ENCODE measurements at regions not wholly inside any gene's neighbourhood (a gene's known extent, or its start where the extent isn't known, plus 50 kb on each side); places are given as distances from the start of the nearest gene placed in this dataset.

GRCh38 chr16:59370717-59371116 is 636.6 kb upstream of the GOT2 start:
- H3K9me3 Mint-ChIP-seq: no peaks in the 10 kb centered on the region
- H3K27me3 Mint-ChIP-seq (ENCODE audit: low read depth): peaks cover 4% of the 10 kb centered on the region

GRCh38 chr16:59369523-59369922 is 635.4 kb upstream of the GOT2 start:
- no peaks in the 10 kb centered on the region for H3K9me3 Mint-ChIP-seq
- H3K4me3 Mint-ChIP-seq: no peak overlapping the region
- H3K4me1 Mint-ChIP-seq: no peaks in the 10 kb centered on the region
- no peak overlapping the region for H3K27ac Mint-ChIP-seq
- H3K27me3 Mint-ChIP-seq (ENCODE audit: low read depth): peaks cover 4% of the 10 kb centered on the region
- TF ChIP-seq, protein P1, sequence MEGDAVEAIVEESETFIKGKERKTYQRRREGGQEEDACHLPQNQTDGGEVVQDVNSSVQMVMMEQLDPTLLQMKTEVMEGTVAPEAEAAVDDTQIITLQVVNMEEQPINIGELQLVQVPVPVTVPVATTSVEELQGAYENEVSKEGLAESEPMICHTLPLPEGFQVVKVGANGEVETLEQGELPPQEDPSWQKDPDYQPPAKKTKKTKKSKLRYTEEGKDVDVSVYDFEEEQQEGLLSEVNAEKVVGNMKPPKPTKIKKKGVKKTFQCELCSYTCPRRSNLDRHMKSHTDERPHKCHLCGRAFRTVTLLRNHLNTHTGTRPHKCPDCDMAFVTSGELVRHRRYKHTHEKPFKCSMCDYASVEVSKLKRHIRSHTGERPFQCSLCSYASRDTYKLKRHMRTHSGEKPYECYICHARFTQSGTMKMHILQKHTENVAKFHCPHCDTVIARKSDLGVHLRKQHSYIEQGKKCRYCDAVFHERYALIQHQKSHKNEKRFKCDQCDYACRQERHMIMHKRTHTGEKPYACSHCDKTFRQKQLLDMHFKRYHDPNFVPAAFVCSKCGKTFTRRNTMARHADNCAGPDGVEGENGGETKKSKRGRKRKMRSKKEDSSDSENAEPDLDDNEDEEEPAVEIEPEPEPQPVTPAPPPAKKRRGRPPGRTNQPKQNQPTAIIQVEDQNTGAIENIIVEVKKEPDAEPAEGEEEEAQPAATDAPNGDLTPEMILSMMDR (IDR thresholded peaks at IDR 0.05; ENCODE audit: unreplicated experiment in 3 of 3): no peak
- H3K36me3 Mint-ChIP-seq (ENCODE audit: low read depth): no peaks in the 10 kb centered on the region

More at GRCh38 chr16:59370717-59371116, 636.6 kb upstream of the GOT2 start:
- H3K4me1 Mint-ChIP-seq: no peaks in the 10 kb centered on the region
- TF ChIP-seq, protein P1 (IDR thresholded peaks at IDR 0.05; ENCODE audit: unreplicated experiment in 3 of 3): no peak
- H3K36me3 Mint-ChIP-seq (ENCODE audit: low read depth): no peaks in the 10 kb centered on the region
- H3K4me3 Mint-ChIP-seq: no peak overlapping the region
- no peak overlapping the region for H3K27ac Mint-ChIP-seq

DNA sequence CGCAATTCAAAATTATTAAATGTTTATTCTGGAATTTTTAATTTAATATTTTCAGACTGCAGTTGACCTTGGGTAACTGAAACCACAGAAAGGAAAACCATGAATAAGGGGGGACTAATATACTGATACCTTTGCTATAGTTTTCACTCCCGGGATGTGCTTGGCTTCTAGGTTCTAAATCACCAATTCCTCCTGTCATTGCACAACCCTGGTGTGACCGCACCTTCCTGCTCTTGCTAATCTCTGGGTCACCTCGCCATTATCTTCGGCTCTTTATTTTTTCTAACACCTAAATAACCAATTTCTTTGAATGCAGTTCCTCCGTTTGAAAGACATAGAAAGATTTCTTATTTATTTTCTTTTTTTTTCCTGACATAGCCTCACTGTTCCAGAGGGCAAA is 634.5 kb upstream of the GOT2 start:
- no peak overlapping the region for H3K4me3 Mint-ChIP-seq
- H3K4me1 Mint-ChIP-seq: no peaks in the 10 kb centered on the region
- H3K36me3 Mint-ChIP-seq (ENCODE audit: low read depth): no peaks in the 10 kb centered on the region
- TF ChIP-seq, protein P1 (IDR thresholded peaks at IDR 0.05; ENCODE audit: unreplicated experiment in 3 of 3): no peak
- no peaks in the 10 kb centered on the region for H3K9me3 Mint-ChIP-seq
- H3K27ac Mint-ChIP-seq: no peak overlapping the region
- H3K27me3 Mint-ChIP-seq (ENCODE audit: low read depth): peaks cover 4% of the 10 kb centered on the region

- TF ChIP-seq, protein P1 (IDR thresholded peaks at IDR 0.05; ENCODE audit: unreplicated experiment in 3 of 3): no peak
- Mint-ChIP-seq H3K9me3 (peaks cover 6% of the 10 kb centered on the region), H3K4me1 (peaks cover 6% of the 10 kb centered on the region), H3K27me3 (ENCODE audit: low read depth) (peaks cover 3% of the 10 kb centered on the region), H3K36me3 (ENCODE audit: low read depth) (no peaks in the 10 kb centered on the region), H3K4me3 (no peak overlapping the region), H3K27ac (no peak overlapping the region)
Observed at GRCh38 chr16:59356709-59357108, 622.6 kb upstream of the GOT2 start.

DNA sequence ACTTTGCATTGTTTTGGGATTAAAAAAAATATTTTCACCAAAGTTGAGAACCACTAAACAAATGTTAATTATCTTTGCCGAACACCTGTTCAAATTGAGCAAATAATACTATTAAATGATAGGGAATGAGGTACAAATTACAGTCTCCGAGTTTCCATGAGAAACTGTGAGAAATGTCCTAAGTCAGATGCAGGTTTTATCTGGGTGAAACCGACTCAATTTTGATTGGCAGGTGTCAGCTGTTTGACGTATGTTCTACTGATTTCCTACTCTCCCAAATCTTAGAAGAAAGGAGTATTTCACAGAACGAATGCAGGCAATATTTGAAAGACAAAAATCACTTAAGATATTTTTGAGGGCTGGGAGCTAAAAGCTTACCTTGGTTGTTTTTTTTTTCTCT is 622.0 kb upstream of the GOT2 start:
- no peak overlapping the region for H3K4me3 Mint-ChIP-seq
- H3K27me3 Mint-ChIP-seq (ENCODE audit: low read depth): peaks cover 3% of the 10 kb centered on the region
- H3K36me3 Mint-ChIP-seq (ENCODE audit: low read depth): no peaks in the 10 kb centered on the region
- TF ChIP-seq, protein P1 (IDR thresholded peaks at IDR 0.05; ENCODE audit: unreplicated experiment in 3 of 3): no peak
- no peak overlapping the region for H3K27ac Mint-ChIP-seq
- peaks cover 3% of the 10 kb centered on the region for H3K9me3 Mint-ChIP-seq
- H3K4me1 Mint-ChIP-seq: peaks cover 6% of the 10 kb centered on the region

DNA sequence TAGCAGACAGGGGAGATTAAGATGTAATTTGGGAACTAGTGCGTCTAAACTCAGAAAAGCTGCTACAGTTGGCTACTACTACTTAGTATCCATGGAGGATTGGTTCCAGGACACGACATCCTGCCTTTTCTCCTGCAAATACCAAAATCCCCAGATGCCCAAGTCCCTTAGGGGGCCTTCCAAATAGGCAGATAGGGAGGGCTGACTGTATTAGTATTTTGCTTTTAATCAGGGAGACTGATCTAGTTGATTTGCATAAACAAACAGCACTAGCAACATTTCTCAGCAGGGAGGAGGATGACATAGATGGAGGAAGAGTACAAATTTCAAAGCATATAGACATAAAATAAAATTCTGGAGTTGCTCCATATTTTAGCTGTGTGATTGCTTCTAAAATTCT is 621.6 kb upstream of the GOT2 start:
- H3K27ac Mint-ChIP-seq: no peak overlapping the region
- TF ChIP-seq, protein P1 (IDR thresholded peaks at IDR 0.05; ENCODE audit: unreplicated experiment in 3 of 3): no peak
- peaks cover 6% of the 10 kb centered on the region for H3K4me1 Mint-ChIP-seq
- H3K9me3 Mint-ChIP-seq: peaks cover 2% of the 10 kb centered on the region
- no peak overlapping the region for H3K4me3 Mint-ChIP-seq
- H3K36me3 Mint-ChIP-seq (ENCODE audit: low read depth): no peaks in the 10 kb centered on the region
- peaks cover 3% of the 10 kb centered on the region for H3K27me3 Mint-ChIP-seq (ENCODE audit: low read depth)

Data from nephron (organoid).